ENCODE measurements at regions not wholly inside any gene's neighbourhood (a gene's known extent, or its start where the extent isn't known, plus 50 kb on each side); places are given as distances from the start of the nearest gene placed in this dataset.

GRCh38 chr15:66863390-66864085 is 161.5 kb downstream of the SMAD6 start:
- Histone ChIP-seq H3K27ac (ENCODE audit: control insufficient read depth, insufficient read depth, low read length) (peak overlapping the region; percentile 22), H3K4me2 (ENCODE audit: control insufficient read depth, extremely low read depth, insufficient read depth, low read depth, low read length) (peak overlapping the region; percentile 53), H3K79me2 (ENCODE audit: control insufficient read depth, insufficient read depth, low read length) (no peaks in the 10 kb centered on the region), H3K9ac (ENCODE audit: control insufficient read depth, extremely low read depth, insufficient read depth, low read length) (no peak overlapping the region), H3K4me1 (ENCODE audit: control insufficient read depth, extremely low read depth, insufficient read depth, low read length) (peaks cover 8% of the 10 kb centered on the region), H3K4me3 (ENCODE audit: control insufficient read depth in 2 of 3, extremely low read depth in 1 of 3, insufficient read depth in 2 of 3, low read depth in 1 of 3, low read length in 3 of 3) (no peak overlapping the region), H3K36me3 (ENCODE audit: control insufficient read depth in 2 of 2, extremely low read depth in 1 of 2, insufficient read depth in 2 of 2, low read length in 2 of 2) (no peaks in the 10 kb centered on the region), H3K9me3 (ENCODE audit: control insufficient read depth, low read depth, low read length) (no peaks in the 10 kb centered on the region), H4K20me1 (ENCODE audit: control insufficient read depth, extremely low read depth, insufficient read depth, low read length) (no peaks in the 10 kb centered on the region), H3K9me1 (ENCODE audit: control insufficient read depth, extremely low read depth, insufficient read depth, low read length) (no peaks in the 10 kb centered on the region), H3K27me3 (ENCODE audit: control insufficient read depth, extremely low read depth, insufficient read depth, low read length) (no peaks in the 10 kb centered on the region), H2AFZ (ENCODE audit: control insufficient read depth, low read length) (no peak overlapping the region)
- TF ChIP-seq CTCF (optimal IDR thresholded peaks at IDR 0.05 in 1 of 3, IDR thresholded peaks at IDR 0.05 in 1 of 3, conservative IDR thresholded peaks at IDR 0.05 in 1 of 3; ENCODE audit: extremely low read depth in 1 of 3, insufficient read depth in 2 of 3, low read length in 3 of 3) (no peak), EZH2 (IDR thresholded peaks at IDR 0.05; ENCODE audit: low read length) (no peak)
- DNase-seq (ENCODE audit: low read depth, low spot score): no peak
- dilution Hi-C loops (cut with MboI; ENCODE audit: extremely low pct_ligation_motif_present, low sequenced_read_pairs): no loop called here
- FAIRE-seq: no peak

- Histone ChIP-seq H3K4me1 (ENCODE audit: control insufficient read depth, extremely low read depth, insufficient read depth, low read length) (peaks cover 8% of the 10 kb centered on the region), H3K4me3 (ENCODE audit: control insufficient read depth in 2 of 3, extremely low read depth in 1 of 3, insufficient read depth in 2 of 3, low read depth in 1 of 3, low read length in 3 of 3) (no peak overlapping the region), H4K20me1 (ENCODE audit: control insufficient read depth, extremely low read depth, insufficient read depth, low read length) (no peaks in the 10 kb centered on the region), H3K27me3 (ENCODE audit: control insufficient read depth, extremely low read depth, insufficient read depth, low read length) (no peaks in the 10 kb centered on the region), H3K9me1 (ENCODE audit: control insufficient read depth, extremely low read depth, insufficient read depth, low read length) (no peaks in the 10 kb centered on the region), H3K9me3 (ENCODE audit: control insufficient read depth, low read depth, low read length) (no peaks in the 10 kb centered on the region), H2AFZ (ENCODE audit: control insufficient read depth, low read length) (no peak overlapping the region), H3K4me2 (ENCODE audit: control insufficient read depth, extremely low read depth, insufficient read depth, low read depth, low read length) (no peak overlapping the region), H3K79me2 (ENCODE audit: control insufficient read depth, insufficient read depth, low read length) (no peaks in the 10 kb centered on the region), H3K9ac (ENCODE audit: control insufficient read depth, extremely low read depth, insufficient read depth, low read length) (no peak overlapping the region), H3K27ac (ENCODE audit: control insufficient read depth, insufficient read depth, low read length) (no peak overlapping the region), H3K36me3 (ENCODE audit: control insufficient read depth in 2 of 2, extremely low read depth in 1 of 2, insufficient read depth in 2 of 2, low read length in 2 of 2) (no peaks in the 10 kb centered on the region)
- TF ChIP-seq EZH2 (IDR thresholded peaks at IDR 0.05; ENCODE audit: low read length) (no peak), CTCF (optimal IDR thresholded peaks at IDR 0.05 in 1 of 3, IDR thresholded peaks at IDR 0.05 in 1 of 3, conservative IDR thresholded peaks at IDR 0.05 in 1 of 3; ENCODE audit: extremely low read depth in 1 of 3, insufficient read depth in 2 of 3, low read length in 3 of 3) (no peak)
- dilution Hi-C loops (cut with MboI; ENCODE audit: extremely low pct_ligation_motif_present, low sequenced_read_pairs): no loop called here
- no peak for FAIRE-seq
- no peak for DNase-seq (ENCODE audit: low read depth, low spot score)
Observed at GRCh38 chr15:66864086-66864830, 162.2 kb downstream of the SMAD6 start.
